ENCODE measurements at regions not wholly inside any gene's neighbourhood (a gene's known extent, or its start where the extent isn't known, plus 50 kb on each side); places are given as distances from the start of the nearest gene placed in this dataset.

GRCh38 chr3:190990898-190991297, 128.4 kb upstream of the GMNC start:
- Histone ChIP-seq H2BK15ac (ENCODE audit: low read depth, low read length) (no peak overlapping the region), H4K5ac (ENCODE audit: low read depth, low read length) (no peak overlapping the region), H2AFZ (replicated peaks; ENCODE audit: low read length, poor library complexity) (no peak overlapping the region), H3K14ac (replicated peaks; ENCODE audit: low read depth, low read length) (no peak overlapping the region), H3K18ac (ENCODE audit: low read depth, low read length) (no peak overlapping the region), H3K9me3 (ENCODE audit: control insufficient read depth, insufficient read depth, low read length) (peaks cover 3% of the 10 kb centered on the region; the same call in 1 of the 2 replicates), H3K9me1 (ENCODE audit: insufficient read depth, low read length) (no peaks in the 10 kb centered on the region), H2BK20ac (ENCODE audit: low read depth, low read length) (no peak overlapping the region), H3K4me2 (ENCODE audit: low read depth, low read length) (no peak overlapping the region), H2AK5ac (ENCODE audit: low read depth, low read length) (no peak overlapping the region), H3K23ac (ENCODE audit: low read depth, low read length) (no peak overlapping the region), H3K4me1 (ENCODE audit: control insufficient read depth, insufficient read depth, low read length) (no peaks in the 10 kb centered on the region), H3K27ac (ENCODE audit: insufficient read depth, low read length) (no peak overlapping the region), H3K56ac (ENCODE audit: extremely low read depth, insufficient read depth, low read length) (no peak overlapping the region), H2BK5ac (ENCODE audit: low read depth, low read length, poor library complexity, severe bottlenecking) (no peak overlapping the region), H3K79me1 (ENCODE audit: low read depth in 1 of 2, low read length in 2 of 2) (no peaks in the 10 kb centered on the region), H3K36me3 (ENCODE audit: control insufficient read depth, insufficient read depth, low read length) (no peaks in the 10 kb centered on the region), H3K4me3 (ENCODE audit: insufficient read depth, low read depth, low read length) (no peak overlapping the region), H3K4ac (ENCODE audit: low read depth, low read length) (no peak overlapping the region), H2BK120ac (ENCODE audit: low read depth, low read length) (no peak overlapping the region), H4K91ac (ENCODE audit: insufficient read depth, low read depth, low read length) (no peak overlapping the region), H4K8ac (ENCODE audit: low read depth in 2 of 2, low read length in 2 of 2) (no peak overlapping the region), H4K20me1 (ENCODE audit: insufficient read depth, low read length) (no peaks in the 10 kb centered on the region), H3K27me3 (ENCODE audit: control insufficient read depth, insufficient read depth, low read length) (no peaks in the 10 kb centered on the region), H3K9ac (ENCODE audit: low read depth, low read length) (no peak overlapping the region), H2AK9ac (replicated peaks; ENCODE audit: low read depth, low read length, poor library complexity) (no peak overlapping the region)
- in situ Hi-C loops (cut with MboI; ENCODE audit: low sequenced_read_pairs) (no loop called here), intact Hi-C loops (cut with micrococcal nuclease) (no loop called here), dilution Hi-C loops (cut with HindIII; ENCODE audit: low sequenced_read_pairs, unreplicated experiment) (no loop called here)
- ATAC-seq (ENCODE audit: low read depth) (no peak), DNase-seq (no peak)
- ChIA-PET CTCF (no interaction called here), POLR2A (ENCODE audit: unreplicated experiment) (no interaction called here)
- TF ChIP-seq FOS (IDR thresholded peaks at IDR 0.05; ENCODE audit: low read depth, low read length) (no peak), CEBPB (IDR thresholded peaks at IDR 0.05; ENCODE audit: low read depth, low read length) (no peak), MAFK (IDR thresholded peaks at IDR 0.05; ENCODE audit: low read depth, low read length) (no peak), MAZ (IDR thresholded peaks at IDR 0.05; ENCODE audit: borderline replicate concordance, low read depth, low read length) (no peak), SMC3 (IDR thresholded peaks at IDR 0.05; ENCODE audit: low read depth, low read length) (no peak), RCOR1 (IDR thresholded peaks at IDR 0.05; ENCODE audit: insufficient replicate concordance, low read length) (no peak), RFX5 (IDR thresholded peaks at IDR 0.05; ENCODE audit: low read depth, low read length) (no peak), MXI1 (IDR thresholded peaks at IDR 0.05; ENCODE audit: borderline replicate concordance, low read depth, low read length) (no peak), POLR2A (IDR thresholded peaks at IDR 0.05; ENCODE audit: low read depth, low read length) (no peak), NFE2L2 (IDR thresholded peaks at IDR 0.05; ENCODE audit: low read depth, low read length) (no peak), ELK1 (IDR thresholded peaks at IDR 0.05; ENCODE audit: borderline replicate concordance, low read depth, low read length) (no peak), RAD21 (IDR thresholded peaks at IDR 0.05; ENCODE audit: low read length) (no peak), BHLHE40 (IDR thresholded peaks at IDR 0.05; ENCODE audit: low read depth, low read length) (no peak), CHD1 (IDR thresholded peaks at IDR 0.05; ENCODE audit: low read depth, low read length) (no peak)
- TF ChIP-seq, protein P1, sequence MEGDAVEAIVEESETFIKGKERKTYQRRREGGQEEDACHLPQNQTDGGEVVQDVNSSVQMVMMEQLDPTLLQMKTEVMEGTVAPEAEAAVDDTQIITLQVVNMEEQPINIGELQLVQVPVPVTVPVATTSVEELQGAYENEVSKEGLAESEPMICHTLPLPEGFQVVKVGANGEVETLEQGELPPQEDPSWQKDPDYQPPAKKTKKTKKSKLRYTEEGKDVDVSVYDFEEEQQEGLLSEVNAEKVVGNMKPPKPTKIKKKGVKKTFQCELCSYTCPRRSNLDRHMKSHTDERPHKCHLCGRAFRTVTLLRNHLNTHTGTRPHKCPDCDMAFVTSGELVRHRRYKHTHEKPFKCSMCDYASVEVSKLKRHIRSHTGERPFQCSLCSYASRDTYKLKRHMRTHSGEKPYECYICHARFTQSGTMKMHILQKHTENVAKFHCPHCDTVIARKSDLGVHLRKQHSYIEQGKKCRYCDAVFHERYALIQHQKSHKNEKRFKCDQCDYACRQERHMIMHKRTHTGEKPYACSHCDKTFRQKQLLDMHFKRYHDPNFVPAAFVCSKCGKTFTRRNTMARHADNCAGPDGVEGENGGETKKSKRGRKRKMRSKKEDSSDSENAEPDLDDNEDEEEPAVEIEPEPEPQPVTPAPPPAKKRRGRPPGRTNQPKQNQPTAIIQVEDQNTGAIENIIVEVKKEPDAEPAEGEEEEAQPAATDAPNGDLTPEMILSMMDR (conservative IDR thresholded peaks at IDR 0.05; ENCODE audit: low read depth, low read length) = no peak
- TF ChIP-seq, protein P2, sequence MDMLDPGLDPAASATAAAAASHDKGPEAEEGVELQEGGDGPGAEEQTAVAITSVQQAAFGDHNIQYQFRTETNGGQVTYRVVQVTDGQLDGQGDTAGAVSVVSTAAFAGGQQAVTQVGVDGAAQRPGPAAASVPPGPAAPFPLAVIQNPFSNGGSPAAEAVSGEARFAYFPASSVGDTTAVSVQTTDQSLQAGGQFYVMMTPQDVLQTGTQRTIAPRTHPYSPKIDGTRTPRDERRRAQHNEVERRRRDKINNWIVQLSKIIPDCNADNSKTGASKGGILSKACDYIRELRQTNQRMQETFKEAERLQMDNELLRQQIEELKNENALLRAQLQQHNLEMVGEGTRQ (IDR thresholded peaks at IDR 0.05; ENCODE audit: low read depth, low read length) = no peak
- no TSS peak for BruUV-seq (replicated peaks)

Measured in IMR-90 (cell line).